Right lobe of liver (tissue), 6 donors: ENCODE measurements at regions not wholly inside any gene's neighbourhood (a gene's known extent, or its start where the extent isn't known, plus 50 kb on each side); places are given as distances from the start of the nearest gene placed in this dataset.

Experiments used
- ATAC-seq, 4 donors: fragments of 200-7000 bp; cut with Tn5 transposase; one replicate each; pipeline ENCODE4 v1.9.1; 2020; ENCODE audit warnings: mild to moderate bottlenecking in 4 of 4, moderate library complexity in 4 of 4
- DNase-seq, 3 donors: peaks; one replicate each; pipeline ENCODE4 v3.0.0-alpha.2; 2020
- H3K27ac ChIP-seq, 3 donors: fragments of 200-600 bp; one replicate each; pipeline ENCODE4 v1.8.0; 2022
- H3K27me3 ChIP-seq, 2 donors: fragments of 200-600 bp; one replicate each; pipeline ENCODE4 v1.8.0; 2022
- H3K36me3 ChIP-seq, 4 donors: fragments of 200-600 bp; sonication (generic) in 1 of 4; one replicate each; pipeline versions ENCODE4 v1.5.1 to v1.8.0; 2017 to 2022; ENCODE audit warnings: control low read depth in 1 of 4
- H3K4me1 ChIP-seq, 4 donors: fragments of 200-600 bp; sonication (generic) in 1 of 4; one replicate each; pipeline versions ENCODE4 v1.5.1 to v1.8.0; 2017 to 2022; ENCODE audit warnings: control low read depth in 1 of 4
- H3K4me3 ChIP-seq, 3 donors: fragments of 200-600 bp; one replicate each; pipeline ENCODE4 v1.8.0; 2022
- H3K9me3 ChIP-seq, 4 donors: fragments of 200-600 bp; sonication (generic) in 1 of 4; one replicate each; pipeline versions ENCODE4 v1.5.1 to v1.8.0; 2017 to 2022; ENCODE audit warnings: control low read depth in 1 of 4
- CTCF ChIP-seq, 4 donors: fragments of 200-600 bp in 3 of 4; fragments of 450-650 bp in 1 of 4; IDR thresholded peaks; one replicate each; pipeline versions ENCODE4 v1.5.1 to v1.8.0; 2016 to 2022; ENCODE audit warnings: antibody characterized with exemption in 4 of 4, mild to moderate bottlenecking in 2 of 4
- POLR2A ChIP-seq: fragments of 450-650 bp; IDR thresholded peaks from one replicate; pipeline ENCODE4 v1.6.1; 2017; ENCODE audit warnings: antibody characterized with exemption, mild to moderate bottlenecking
- WGBS: methylation state at CpG from one replicate; pipeline ENCODE4 v1.1.6; 2018; ENCODE audit warnings: low coverage, low lambda C conversion rate; ENCODE audit not compliant: insufficient coverage; ENCODE audit errors: missing lambda C conversion rate; 5-methylcytosine and 5-hydroxymethylcytosine counted together
- intact Hi-C, 2 donors: fragments of 100-400 bp; cut with DNase I; formaldehyde crosslinking; loops; one replicate each; pipeline versions ENCODE4 v1.11.2 to v1.14.1; 2022
- donor health status: DM: no; HTN: yes; CAD: no.
- donor health status: DM: no; HTN: no; CAD: no.
- donor health status: DM: no; HTN: no; CAD: no.
- donor health status: DM: no; HTN: yes; CAD: no.
- donor health status: DM: no; HTN: yes; CAD: no.

- no peaks in the 10 kb centered on the region for H3K9me3 ChIP-seq
- H3K36me3 ChIP-seq = no peaks in the 10 kb centered on the region
- no peak overlapping the region for H3K27ac ChIP-seq
- intact Hi-C loops = no loop called here
- H3K27me3 ChIP-seq = no peaks in the 10 kb centered on the region
- no peak overlapping the region for H3K4me3 ChIP-seq
- TF ChIP-seq CTCF (IDR thresholded peaks at IDR 0.05) (no peak), POLR2A (no peak)
- no peak for ATAC-seq
- H3K4me1 ChIP-seq = peaks cover 0 to 21% (median 7%) of the 10 kb centered on the region in 4 donors
- no peak for DNase-seq
Observed at GRCh38 chr10:6362879-6363278, 160.1 kb downstream of the PFKFB3 start.

GRCh38 chr10:6363511-6363910 is 160.8 kb downstream of the PFKFB3 start:
- intact Hi-C loops = no loop called here
- Histone ChIP-seq H3K27me3 (no peaks in the 10 kb centered on the region), H3K27ac (no peak overlapping the region), H3K4me3 (no peak overlapping the region), H3K4me1 (peaks cover 0 to 21% (median 7%) of the 10 kb centered on the region in 4 donors), H3K9me3 (no peaks in the 10 kb centered on the region), H3K36me3 (no peaks in the 10 kb centered on the region)
- 20% methylated on average over 1 of the region's 1 CpG for WGBS
- TF ChIP-seq CTCF (IDR thresholded peaks at IDR 0.05) (no peak), POLR2A (no peak)
- peak in 2 of 4 donors; percentile 31 for ATAC-seq
- DNase-seq = no peak

GRCh38 chr10:6364283-6364682 is 161.6 kb downstream of the PFKFB3 start:
- Histone ChIP-seq H3K27me3 (no peaks in the 10 kb centered on the region), H3K4me1 (peaks cover 0 to 21% (median 7%) of the 10 kb centered on the region in 4 donors)
- DNase-seq = no peak

GRCh38 chr10:6364893-6365292 is 162.2 kb downstream of the PFKFB3 start:
- Histone ChIP-seq H3K4me1 (peaks cover 0 to 21% (median 7%) of the 10 kb centered on the region in 4 donors), H3K27ac (no peak overlapping the region), H3K4me3 (no peak overlapping the region), H3K9me3 (no peaks in the 10 kb centered on the region), H3K27me3 (no peaks in the 10 kb centered on the region), H3K36me3 (no peaks in the 10 kb centered on the region)
- TF ChIP-seq CTCF (IDR thresholded peaks at IDR 0.05) (no peak), POLR2A (no peak)
- DNase-seq (no peak), ATAC-seq (peak; percentile 28 to 58 (median 50))
- intact Hi-C loops = no loop called here
- WGBS = 48% methylated on average over 3 of the region's 3 CpGs

More at GRCh38 chr10:6364283-6364682, 161.6 kb downstream of the PFKFB3 start:
- no peak overlapping the region for H3K4me3 ChIP-seq
- no peak overlapping the region for H3K27ac ChIP-seq
- H3K36me3 ChIP-seq = no peaks in the 10 kb centered on the region
- TF ChIP-seq CTCF (IDR thresholded peaks at IDR 0.05) = no peak
- TF ChIP-seq POLR2A = no peak
- intact Hi-C loops = no loop called here
- WGBS = 100% methylated on average over 2 of the region's 2 CpGs
- no peaks in the 10 kb centered on the region for H3K9me3 ChIP-seq
- no peak for ATAC-seq

GRCh38 chr10:6365384-6365783 is 162.7 kb downstream of the PFKFB3 start:
- Histone ChIP-seq H3K4me1 (peaks cover 0 to 21% (median 7%) of the 10 kb centered on the region in 4 donors), H3K27me3 (no peaks in the 10 kb centered on the region), H3K27ac (no peak overlapping the region), H3K4me3 (no peak overlapping the region), H3K36me3 (no peaks in the 10 kb centered on the region), H3K9me3 (no peaks in the 10 kb centered on the region)
- ATAC-seq (peak; percentile 91 to 95 (median 92)), DNase-seq (peak in 1 of 3 donors; percentile 82)
- 23% methylated on average over 4 of the region's 4 CpGs for WGBS
- TF ChIP-seq POLR2A (no peak), CTCF (IDR thresholded peaks at IDR 0.05) (no peak)
- intact Hi-C loops = no loop called here
